GM13977 (cell line): ENCODE measurements at regions not wholly inside any gene's neighbourhood (a gene's known extent, or its start where the extent isn't known, plus 50 kb on each side); places are given as distances from the start of the nearest gene placed in this dataset.
"Not testable (repeated sequence)": the region's sequence is repeated elsewhere in the genome, so short reads cannot be mapped to it uniquely, and the experiment has no call there.

Source experiments
- DNase-seq: peaks from one replicate; pipeline ENCODE4 v3.0.0; 2012; ENCODE audit warnings: low spot score
- in situ Hi-C: fragments of 300-500 bp; cut with MboI; formaldehyde crosslinking; loops from one replicate; pipeline ENCODE4 v1.12.0; 2022; ENCODE audit warnings: low sequenced_read_pairs, low pct_unique_long_range_greater_than_20kb, mixed read lengths, inconsistent platforms; ENCODE audit not compliant: unreplicated experiment
- TF ChIP-seq, protein P1 (sequence below): IDR thresholded peaks from 2 replicates; pipeline ENCODE4 v1.5.1; 2012; ENCODE audit warnings: mild to moderate bottlenecking, control low read depth; ENCODE audit not compliant: insufficient read depth; ENCODE audit errors: extremely low read depth, missing control alignments

DNA sequence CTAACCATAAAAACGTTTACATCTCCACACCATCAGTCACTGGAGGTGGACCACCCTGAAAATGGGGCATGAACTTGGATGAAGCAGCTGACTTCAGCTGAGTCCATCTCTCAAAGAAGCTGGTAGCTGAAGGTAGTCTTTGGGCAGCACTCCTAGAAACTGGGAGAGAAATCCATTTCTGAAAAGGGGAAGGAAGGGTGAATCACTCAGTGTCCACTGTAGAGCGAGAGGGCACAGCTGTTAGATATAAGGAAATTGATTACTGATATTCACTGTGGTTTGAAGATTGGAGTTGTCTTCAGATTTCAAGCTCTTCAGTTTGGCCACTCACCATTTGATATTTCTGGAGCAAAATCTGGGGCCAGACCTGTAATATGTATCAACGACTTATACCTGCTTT, 499.0 kb upstream of the UBE2E2 start:
- in situ Hi-C loops: no loop called here
- no peak for DNase-seq
- TF ChIP-seq, protein P1, sequence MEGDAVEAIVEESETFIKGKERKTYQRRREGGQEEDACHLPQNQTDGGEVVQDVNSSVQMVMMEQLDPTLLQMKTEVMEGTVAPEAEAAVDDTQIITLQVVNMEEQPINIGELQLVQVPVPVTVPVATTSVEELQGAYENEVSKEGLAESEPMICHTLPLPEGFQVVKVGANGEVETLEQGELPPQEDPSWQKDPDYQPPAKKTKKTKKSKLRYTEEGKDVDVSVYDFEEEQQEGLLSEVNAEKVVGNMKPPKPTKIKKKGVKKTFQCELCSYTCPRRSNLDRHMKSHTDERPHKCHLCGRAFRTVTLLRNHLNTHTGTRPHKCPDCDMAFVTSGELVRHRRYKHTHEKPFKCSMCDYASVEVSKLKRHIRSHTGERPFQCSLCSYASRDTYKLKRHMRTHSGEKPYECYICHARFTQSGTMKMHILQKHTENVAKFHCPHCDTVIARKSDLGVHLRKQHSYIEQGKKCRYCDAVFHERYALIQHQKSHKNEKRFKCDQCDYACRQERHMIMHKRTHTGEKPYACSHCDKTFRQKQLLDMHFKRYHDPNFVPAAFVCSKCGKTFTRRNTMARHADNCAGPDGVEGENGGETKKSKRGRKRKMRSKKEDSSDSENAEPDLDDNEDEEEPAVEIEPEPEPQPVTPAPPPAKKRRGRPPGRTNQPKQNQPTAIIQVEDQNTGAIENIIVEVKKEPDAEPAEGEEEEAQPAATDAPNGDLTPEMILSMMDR: no peak

- in situ Hi-C loops: no loop called here
- TF ChIP-seq, protein P1: no peak
- no peak for DNase-seq
These were observed 498.4 kb upstream of the UBE2E2 start for GRCh38 chr3:22704571-22705354.

DNA sequence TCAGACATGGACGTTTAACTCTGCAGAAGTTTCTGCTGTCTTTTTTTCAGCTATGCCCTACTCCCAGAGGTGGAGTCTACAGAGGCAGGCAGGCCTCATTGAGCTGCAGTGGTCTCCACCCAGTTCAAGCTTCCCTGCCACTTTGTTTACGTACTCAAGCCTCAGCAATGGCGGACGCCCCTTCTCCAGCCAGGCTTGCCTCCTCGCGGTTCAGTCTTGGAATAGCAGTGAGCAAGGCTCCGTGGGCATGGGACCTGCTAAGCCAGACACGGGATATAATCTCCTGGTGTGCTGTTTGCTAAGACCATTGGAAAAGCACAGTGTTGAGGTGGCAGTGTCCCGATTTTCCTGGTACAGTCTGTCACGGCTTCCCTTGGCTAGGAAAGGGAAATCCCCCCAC, 496.2 kb upstream of the UBE2E2 start:
- DNase-seq, in situ Hi-C loops: not testable (repeated sequence)

DNA sequence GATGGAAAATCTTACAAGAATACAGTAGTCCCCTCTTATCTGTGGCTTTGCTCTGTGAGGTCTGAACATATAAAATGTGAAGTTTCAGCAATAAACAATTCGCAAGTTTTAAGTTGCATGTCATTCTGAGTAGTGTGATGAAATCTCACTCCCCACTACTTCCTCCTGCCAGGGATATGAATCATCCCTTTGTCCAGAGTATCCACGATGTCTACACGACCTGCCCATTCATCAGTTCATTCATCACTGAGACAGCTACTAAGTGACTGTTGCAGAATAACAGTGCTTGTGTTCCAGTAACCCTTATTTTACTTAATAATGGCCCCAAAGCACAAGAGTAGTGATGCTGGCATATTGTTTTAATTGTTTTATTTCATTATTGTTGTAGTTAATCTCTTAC, 489.2 kb upstream of the UBE2E2 start:
- no peak for DNase-seq
- TF ChIP-seq, protein P1: no peak

DNA sequence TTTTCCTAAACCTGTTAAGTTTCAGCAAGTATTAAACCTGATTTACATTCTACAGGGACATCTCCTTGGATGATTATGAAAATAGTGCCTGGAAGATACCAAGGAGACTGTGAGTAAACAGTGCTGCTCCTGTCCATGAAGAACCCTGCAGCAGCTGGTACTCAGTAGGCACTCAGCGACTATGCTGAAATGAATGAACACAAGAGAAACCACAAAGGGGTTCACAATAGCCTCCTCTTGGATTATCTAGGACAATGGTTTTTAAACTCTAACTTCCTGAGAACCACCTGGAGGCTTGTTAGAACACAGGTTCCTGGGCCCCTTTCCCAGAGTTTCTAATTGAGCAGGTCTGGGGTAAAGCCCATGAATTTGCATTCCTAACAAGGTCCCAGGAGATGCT, 488.4 kb upstream of the UBE2E2 start:
- in situ Hi-C loops: no loop called here
- TF ChIP-seq, protein P1: no peak
- no peak for DNase-seq

More for the DNA sequence above, 489.2 kb upstream of the UBE2E2 start:
- in situ Hi-C loops: no loop called here

- in situ Hi-C loops: no loop called here
- DNase-seq: no peak
- TF ChIP-seq, protein P1: no peak
These were observed 482.5 kb upstream of the UBE2E2 start for GRCh38 chr3:22720596-22720995.

- no peak for DNase-seq
- in situ Hi-C loops: no loop called here
- TF ChIP-seq, protein P1: no peak
These were observed 478.7 kb upstream of the UBE2E2 start for GRCh38 chr3:22724420-22724819.
